HG02884 (cell line): ENCODE measurements at regions not wholly inside any gene's neighbourhood (a gene's known extent, or its start where the extent isn't known, plus 50 kb on each side); places are given as distances from the start of the nearest gene placed in this dataset.

Experiments
- ATAC-seq: cut with Tn5 transposase; IDR thresholded peaks from one replicate; pipeline ENCODE4 v1.9.1; 2021; ENCODE audit warnings: mild to moderate bottlenecking, moderate library complexity; ENCODE audit not compliant: unreplicated experiment

DNA sequence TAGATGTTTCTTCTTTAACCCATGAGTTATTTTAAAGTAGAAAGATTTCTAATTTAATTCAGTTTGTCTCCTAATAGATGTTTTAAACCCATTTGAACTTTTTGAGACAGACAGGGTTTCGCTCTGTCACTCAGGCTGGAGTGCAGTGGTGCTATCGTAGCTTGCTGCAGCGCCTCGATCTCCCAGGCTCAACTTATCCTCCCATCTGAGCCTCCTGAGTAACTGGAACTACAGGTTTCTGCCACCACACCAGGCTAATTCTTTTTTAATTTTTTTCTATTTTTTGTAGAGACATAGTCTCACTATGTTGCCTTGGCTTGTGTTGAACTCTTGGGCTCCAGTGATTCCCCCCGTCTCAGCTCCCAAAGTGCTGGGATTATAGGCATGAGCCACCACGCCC is 53.0 kb upstream of the RAB18 start:
- ATAC-seq = no peak

DNA sequence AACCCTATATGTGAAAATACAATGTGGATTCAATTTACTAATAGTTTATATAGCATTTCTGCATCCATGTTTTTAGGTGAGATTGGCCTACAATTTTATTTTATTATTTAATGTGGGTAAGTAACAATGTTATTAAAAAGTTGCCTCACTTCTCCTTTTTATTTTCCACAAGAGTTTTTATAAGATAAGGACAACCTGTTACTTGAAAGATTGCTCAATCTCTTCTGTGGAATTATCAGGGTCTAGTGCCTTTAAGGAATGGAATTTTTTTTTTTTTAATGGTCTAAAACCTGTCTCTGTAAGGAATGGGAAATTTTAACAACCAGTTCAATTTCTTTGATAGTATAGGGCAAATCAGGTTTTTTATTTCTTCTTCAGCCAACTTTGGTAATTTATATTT is 53.9 kb upstream of the RAB18 start:
- ATAC-seq = no peak

DNA sequence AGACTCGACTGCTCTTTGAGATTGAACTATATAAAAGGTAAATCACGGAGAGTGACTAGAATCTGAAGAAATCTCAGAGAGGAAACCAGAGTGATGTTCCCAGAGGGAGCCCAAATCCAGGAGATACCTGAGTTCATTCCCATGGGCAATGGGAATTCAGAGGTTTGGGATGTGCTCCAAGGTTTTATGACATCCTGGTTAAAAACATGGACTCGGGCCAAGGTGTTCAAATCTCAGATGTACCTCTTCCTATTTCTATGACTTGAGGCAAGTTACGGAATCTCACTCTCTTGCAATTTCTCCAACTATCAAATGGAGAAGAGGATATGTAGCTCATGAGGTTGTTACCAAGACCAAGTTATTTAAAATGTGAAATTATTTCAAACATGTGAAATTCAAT is 54.5 kb upstream of the RAB18 start:
- no peak for ATAC-seq

DNA sequence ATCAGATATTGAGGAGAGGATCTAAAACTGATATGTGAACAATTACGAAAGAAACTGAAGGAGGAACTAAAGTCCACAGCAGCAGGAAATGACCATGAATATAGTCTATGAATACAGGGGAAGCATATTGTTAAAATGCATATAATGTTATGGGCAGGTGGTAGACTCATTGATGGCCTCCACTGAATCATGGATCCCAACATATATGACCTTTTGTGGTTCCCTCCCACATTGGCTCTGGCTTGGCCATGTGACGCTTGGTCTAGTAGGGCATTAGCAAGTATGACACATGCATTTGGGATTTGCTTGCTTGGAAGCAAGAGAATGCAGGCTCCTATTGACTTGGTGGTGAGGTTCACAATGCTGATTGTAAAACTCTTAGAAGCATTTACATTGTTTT is 55.2 kb upstream of the RAB18 start:
- ATAC-seq = no peak

DNA sequence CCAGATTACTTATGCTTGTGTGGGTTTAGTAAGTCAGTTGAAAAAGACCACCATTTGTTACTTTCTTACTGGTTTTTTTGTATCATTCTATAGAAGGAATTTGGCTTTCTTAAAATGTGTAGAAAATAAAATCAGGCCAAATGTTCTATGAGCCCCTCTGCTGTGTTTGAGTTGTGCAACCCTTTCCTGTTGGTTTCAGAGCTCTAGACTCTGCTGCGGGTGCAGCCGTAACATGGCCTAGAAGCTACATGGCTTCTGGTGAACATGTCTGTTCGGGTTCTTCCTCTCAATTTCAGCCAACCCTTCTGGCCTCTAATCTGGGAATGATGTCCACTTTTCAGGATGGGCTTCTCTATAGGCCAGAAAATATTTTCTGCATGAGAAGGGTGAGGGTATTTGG is 56.6 kb upstream of the RAB18 start:
- no peak for ATAC-seq

DNA sequence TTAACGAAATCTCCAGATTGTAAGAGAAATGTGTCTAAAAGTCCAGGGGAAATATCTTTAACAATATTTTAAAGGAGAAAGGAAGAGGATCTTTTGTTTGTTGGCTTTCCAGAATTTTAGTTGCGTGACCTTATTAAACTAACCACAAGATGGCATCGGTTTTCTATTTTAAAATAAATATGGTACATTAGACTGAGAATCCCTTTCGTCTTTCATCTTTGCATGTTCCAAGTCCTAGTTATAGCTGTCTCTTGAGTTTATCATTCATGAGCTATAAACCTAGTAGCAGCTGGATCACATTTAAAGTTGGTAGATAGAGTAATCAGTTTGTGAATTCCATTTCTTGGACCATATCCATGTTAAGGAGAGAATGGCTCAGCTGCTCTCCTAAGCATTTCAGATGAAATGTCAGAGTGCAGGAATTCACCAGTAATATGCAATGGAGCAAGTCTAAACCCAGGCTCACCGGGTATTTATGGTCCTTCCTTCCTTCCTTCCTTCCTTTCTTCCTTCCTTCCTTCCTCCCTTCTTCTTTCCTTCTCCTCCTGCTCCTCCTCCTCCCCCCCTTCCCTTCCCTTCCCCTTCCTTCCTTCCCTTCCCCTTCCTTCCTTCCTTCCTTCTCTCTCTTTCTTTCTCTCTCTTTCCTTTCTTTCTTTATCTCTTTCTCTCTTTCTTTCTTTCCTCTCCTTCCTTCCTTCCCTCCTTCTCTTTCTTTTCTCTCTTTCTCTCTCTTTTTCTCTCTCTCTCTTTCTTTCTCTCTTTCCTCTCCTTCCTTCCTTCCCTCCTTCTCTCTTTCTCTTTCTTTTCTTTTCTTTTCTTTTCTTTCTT is 57.8 kb upstream of the RAB18 start:
- no peak for ATAC-seq

DNA sequence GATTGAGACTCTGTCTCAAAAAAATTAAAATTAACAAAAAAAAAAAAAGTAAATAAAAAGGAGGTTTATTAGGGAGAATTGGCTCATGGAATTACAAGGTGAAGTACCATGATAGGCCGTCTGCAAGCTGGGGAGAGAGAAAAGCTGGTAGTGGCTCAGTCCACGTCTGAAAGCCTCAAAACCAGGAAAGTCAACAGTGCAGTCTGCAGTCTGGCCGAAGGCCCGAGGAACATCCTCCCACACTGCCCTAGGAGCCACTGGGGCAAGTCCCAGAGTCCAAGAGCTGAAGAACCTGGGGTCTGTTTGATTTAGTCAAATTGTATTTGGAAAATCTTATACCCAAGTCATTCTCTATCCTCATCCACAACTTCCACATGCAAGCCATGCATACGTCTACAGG is 59.0 kb upstream of the RAB18 start:
- no peak for ATAC-seq

DNA sequence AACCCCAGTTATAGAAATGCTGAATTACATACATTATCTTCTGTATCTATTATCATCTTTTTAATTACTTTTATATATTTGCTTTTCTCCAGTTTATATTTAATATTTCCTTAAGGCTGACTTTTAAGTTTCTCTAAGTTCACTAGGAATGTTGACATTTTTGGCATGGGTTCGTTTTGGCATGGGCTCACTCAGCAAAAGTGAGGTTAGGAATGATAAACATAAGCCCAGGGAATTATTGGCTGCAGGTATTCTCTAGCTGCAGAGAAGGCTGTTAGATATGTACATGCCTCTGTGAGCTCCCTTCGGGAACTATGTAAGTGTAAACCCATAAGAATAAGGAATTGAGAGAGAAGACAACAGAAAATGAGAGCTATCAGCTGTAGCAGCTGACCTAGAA is 63.6 kb upstream of the RAB18 start:
- ATAC-seq = no peak

DNA sequence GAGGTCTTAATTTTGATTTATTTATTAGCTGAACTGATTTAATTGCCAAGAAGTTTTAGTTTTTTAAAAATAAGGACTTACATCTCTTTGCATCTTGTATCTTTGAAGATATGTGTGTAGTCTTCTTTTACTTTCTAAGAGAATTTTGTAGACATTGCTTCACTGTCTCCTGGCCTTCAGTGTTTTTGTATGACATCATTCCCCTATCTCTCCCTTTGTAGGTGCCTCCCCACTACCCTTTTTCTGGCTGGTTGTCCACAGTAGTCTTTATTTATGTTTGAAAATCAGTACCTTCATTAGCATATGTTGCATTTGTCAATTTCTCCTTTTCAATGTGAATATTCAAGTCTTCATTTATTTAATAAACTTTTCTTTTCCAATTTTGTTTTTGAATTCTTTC is 64.1 kb upstream of the RAB18 start:
- ATAC-seq = no peak

DNA sequence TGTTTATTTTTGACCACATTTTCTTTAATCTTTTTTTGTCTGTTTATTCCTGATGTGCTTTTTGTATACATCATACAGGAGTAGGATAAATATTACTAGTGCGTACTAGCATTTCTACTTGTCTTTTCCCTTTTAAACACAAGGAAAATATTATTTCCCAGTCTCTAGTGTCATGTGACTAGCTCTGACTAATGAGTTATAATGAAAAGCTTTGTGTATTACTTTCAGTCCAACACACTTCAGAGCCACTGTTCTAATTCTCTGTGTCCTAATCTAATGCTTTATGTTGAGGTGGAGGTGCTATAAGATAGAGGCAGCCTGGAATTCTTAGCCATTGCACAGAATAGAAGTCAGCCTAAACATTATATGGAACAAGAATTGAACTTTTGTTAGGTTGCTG is 65.0 kb upstream of the RAB18 start:
- ATAC-seq = no peak

DNA sequence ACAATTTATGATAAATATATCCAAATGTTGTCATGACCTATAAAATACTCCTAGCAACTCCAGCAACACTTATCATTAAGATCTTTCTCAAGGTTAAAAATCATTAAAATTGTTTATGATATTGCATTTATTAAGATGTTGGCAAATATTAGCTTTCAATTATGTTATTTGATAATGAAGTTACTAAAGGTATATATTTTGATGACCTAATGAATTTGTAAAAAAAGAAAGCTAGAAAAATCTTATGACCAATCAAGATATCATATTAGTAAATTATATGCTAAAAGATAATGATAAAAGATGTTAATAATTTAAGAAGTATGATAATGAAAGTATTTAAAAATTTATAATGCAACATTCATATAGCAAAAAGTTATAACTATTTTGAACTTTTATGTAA is 66.3 kb upstream of the RAB18 start:
- no peak for ATAC-seq

DNA sequence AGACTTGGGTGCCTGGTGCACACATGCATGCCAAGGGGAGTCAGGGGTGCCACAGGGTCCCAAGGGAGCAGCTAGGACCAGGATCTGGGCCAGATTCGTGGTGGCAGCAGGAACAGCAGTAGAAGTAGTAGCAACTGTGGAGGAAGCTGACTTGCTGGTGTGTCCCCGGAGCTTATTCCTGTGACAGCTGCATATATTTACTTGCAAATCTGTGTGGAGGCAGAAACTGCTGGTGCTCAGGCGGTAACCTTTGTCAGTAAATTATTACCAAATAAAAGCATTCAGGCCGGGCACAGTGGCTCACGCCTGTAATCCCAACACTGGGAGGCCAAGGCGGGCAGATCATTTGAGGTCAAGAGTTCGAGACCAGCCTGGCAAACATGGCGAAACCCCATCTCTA is 67.4 kb upstream of the RAB18 start:
- ATAC-seq = no peak

DNA sequence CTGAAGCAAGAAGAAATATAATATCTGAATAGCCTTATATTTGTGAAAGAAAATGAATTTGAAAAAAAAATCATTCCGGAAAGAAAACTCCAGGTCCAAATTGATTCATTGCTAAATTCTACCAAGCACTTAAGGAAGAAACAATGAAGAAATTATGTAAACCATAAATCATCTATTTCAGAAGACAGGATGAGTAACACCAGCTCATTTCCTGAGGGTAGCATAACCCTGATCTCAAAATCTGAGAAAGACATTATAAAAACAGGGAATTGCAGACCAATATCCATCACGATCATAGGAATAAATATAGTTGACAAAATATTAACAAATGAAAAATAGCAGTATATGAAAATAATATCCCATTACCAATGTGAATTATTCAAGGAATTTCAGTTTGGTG is 70.1 kb upstream of the RAB18 start:
- no peak for ATAC-seq

DNA sequence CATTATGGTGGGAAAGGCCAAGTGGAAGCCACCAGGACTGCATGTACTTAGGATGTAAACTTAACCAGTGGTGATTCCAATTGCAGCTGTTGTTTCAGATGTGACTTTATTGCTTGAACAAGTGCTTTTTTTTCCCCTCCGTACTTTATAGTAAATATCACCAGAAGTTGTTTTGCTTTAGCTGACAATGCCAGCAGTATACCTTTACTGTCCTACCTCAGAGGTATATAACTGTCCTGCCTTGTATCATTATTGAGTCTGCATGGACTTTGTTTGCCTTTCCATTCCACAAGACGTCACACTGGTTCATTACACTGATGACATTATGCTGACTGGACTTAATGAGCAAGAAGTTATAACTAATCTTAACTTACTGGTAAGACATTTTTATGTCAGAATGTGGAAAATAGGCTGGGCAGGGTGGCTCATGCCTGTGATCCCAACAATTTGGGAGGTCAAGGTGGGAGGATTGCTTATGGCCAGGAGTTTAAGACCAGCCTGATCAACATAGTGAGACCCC is 77.1 kb upstream of the RAB18 start:
- ATAC-seq = no peak

DNA sequence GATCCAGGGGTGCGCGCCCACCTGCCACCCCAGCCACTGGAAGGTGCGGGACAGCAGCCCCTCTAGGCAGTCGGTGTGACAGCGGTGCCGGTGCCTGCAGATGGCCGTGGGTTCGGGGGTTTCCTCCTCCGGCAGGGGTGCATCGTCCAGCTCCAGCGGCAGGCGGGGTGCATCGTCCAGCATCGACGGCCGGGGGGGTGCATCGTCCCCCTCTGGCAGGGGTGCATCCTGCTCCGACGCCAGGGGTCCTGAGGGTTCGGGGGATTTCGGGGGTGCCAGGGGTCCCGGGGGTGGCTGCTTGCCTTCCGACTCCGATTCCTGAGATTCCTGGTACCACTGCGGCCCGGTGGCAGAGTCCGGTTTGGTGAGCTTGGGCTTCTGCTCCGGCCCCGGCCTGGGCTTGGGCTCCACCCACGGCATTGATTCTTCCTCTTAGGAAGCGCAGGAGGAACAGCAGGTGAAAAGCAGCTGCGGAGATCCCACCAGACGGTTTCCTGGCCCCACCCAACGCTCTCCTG is 90.2 kb upstream of the RAB18 start:
- no peak for ATAC-seq

DNA sequence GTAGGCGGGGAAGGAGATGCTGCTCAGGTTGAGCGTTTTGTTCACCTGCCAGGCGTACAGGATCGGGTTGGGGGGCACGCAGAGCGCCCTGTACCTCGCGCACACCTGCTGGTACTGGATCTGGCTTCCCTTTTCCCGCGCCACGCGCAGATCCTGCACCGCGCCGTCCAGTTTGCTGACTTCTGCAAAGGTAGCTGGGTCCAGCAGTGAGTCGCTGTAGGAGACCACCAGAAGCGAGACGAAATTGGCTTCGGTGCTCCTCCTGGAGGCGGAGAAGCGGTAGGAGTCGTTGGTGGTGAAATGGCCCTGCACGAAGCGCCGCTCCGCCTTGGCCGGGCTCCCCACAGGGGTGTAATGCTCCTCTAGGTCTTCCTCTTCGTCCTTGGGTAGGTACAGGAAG is 90.7 kb upstream of the RAB18 start:
- no peak for ATAC-seq

DNA sequence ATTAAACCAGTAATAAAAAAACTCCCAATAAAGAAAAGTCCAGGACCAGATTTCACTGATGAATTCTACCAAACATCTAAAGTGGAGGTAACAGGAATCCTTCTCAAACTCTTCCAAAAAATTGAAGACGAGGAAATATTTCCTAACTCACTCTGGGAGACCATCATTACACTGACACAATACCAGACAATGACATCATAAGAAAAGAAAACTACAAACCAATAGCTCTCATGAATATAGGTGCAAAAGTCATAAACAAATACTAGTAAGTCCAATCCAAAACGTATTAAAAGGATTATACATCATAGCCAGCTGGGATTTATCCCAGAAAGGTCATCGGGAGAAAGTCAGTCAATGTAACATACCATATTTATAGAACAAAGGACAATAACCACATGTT is 94.0 kb upstream of the RAB18 start:
- ATAC-seq = no peak

DNA sequence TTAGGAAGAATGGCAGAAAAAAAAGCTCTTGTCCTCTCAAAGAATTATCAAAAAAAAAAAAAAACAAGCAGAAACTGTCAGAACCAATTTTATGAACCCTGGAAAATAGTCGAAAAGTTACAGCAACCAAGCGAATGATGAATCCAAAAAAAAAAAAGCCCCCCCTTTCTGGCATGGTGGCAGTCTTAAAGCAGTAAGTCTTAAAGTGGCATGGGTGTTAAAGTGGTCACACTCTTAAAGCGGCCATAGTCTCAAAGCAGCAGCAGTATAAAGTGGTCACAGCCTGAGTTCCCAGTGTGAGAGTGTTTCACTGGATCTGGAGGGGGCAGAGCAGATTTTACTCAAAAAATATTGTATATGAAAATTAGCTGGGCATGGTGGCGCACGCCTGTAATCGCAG is 96.8 kb upstream of the RAB18 start:
- no peak for ATAC-seq

DNA sequence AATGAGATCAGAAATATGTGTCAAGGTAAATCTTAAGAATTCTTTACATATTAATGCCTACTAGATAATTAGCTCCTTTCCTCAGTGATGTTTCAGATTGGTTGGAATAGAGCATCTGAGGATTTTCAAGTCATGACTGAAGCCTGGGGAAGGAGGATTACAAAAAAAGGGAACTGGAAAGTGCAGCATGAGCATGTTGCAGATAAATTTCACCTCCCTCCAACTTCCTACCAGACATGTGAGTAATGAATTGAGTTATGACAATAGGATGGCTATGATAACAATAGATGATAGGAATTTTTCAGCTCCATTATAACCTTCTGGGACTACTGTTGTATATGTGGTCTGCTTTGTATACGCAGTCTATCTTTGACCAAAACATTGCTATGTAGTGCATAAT is 104.2 kb upstream of the RAB18 start:
- no peak for ATAC-seq

DNA sequence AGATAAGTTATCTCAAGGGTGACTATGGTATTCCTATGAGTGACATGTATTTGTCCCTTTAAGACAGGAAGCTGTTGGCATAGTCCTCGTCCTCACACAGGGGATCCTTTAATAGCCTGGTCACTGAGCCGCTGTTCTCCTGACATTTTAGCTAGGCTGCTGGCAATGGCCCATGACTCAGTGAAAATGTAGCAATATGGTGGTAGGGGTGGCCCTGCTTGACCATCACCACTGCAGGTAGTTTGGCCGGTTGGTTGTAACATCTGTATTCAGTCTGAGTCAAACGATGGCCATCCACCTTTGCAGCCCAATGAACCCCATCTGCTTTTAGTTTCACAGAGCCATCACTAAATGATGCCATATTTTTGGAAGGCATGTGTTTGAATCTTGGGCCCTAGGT is 110.1 kb upstream of the RAB18 start:
- no peak for ATAC-seq

DNA sequence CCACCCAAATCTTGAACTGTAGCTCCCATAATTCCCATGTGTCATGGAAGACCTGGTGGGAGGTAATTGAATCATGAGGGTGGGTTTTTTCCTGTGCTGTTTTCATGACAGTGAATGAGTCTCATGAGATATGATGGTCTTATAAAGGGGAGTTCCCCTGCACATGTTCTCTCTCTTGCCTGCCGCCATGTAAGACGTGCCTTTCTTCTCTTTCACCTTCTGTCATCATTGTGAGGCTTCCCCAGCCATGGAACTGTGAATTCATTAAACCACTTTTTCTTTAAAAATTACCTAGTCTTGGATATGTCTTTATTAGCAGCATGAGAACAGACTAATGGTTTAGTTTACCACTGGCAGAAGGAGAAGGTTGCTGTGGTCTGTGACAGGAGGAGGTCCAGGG is 111.5 kb upstream of the RAB18 start:
- ATAC-seq = no peak

DNA sequence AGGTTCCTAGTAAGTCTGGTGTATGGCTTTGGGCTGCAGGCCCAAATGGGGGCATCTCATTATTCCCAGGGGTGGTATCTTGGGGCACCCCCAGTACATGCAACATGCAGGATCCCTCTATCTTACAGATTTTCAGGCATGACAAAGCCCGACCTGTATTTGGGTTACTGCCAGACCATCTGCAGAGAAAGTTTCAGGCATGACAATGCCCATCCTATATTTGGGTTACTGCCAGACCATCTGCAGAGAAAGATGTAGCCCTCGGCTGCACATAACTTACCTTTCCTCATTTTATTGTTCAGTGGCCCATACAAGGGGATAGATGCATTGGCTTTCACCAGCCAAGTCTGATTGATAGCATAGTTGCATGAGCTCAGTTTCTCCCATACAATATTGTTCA is 112.2 kb upstream of the RAB18 start:
- no peak for ATAC-seq

DNA sequence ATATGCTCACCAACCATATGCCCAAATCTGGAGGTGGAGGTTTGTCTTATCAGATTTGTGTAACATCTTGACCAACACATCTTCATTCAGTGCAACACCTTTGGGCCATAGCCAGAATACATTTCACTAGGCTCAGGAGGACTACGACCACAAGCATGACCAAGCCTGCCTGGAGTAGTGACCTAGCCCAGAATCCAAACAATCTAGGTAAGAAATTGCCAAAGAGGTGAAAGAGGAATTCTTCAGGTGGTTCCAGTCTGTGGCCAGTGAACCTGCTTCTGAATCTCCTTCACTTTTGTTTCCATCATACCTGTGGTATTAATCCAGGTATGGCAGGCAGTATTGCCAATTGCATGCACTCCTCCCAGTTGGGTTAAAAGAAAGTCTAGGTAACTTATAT is 112.8 kb upstream of the RAB18 start:
- no peak for ATAC-seq
